ENCODE measurements at regions not wholly inside any gene's neighbourhood (a gene's known extent, or its start where the extent isn't known, plus 50 kb on each side); places are given as distances from the start of the nearest gene placed in this dataset.
"Not testable (repeated sequence)": the region's sequence is repeated elsewhere in the genome, so short reads cannot be mapped to it uniquely, and the experiment has no call there.

- no peak for DNase-seq (ENCODE audit: low spot score)
Measured at GRCh38 chr4:32572366-32572765, 1852.2 kb downstream of the PCDH7 start.

GRCh38 chr4:32574803-32575202 is 1854.6 kb downstream of the PCDH7 start:
- DNase-seq (ENCODE audit: low spot score) = no peak

DNA sequence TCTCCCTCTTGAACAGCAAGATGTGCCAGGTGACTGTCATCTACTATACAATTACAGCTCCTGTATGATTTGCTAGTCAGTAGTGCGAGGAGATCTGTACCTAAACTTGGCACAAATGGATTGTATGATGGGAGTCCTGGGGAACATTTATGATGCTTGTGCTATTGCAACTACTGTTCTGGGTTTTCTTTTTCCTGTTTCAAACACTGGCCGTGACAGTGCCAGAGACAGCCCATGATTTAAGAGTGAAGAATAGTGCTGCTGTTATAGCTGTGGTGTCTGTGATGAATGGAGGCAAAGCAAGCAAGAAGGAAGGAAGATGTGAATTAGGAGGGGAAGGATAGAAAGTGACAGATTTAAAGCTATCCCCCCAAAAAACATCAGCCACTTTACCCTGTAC is 1868.9 kb downstream of the PCDH7 start:
- DNase-seq (ENCODE audit: low spot score) = no peak

- DNase-seq (ENCODE audit: low spot score) = no peak
Measured at GRCh38 chr4:32589853-32590252, 1869.7 kb downstream of the PCDH7 start.

GRCh38 chr4:32597354-32597753 is 1877.2 kb downstream of the PCDH7 start:
- no peak for DNase-seq (ENCODE audit: low spot score)

DNA sequence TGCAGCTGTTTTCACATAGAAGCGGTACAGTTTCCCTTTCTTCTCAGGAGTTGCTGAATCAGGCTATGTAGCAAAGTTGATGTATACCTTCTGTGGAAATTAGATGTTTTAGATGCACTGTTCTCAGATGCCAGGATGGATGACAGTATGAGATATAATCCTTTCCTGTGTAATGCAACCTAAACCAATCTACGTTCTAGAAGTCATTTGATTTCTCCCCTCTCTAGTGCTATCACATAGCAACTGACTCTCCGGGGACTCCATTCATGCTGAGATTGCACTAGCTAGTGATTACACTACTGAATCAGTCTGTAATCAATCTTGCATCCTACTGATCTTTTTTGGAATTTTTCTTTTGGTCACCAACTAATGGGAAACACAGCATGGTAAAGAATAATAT is 1881.7 kb downstream of the PCDH7 start:
- DNase-seq (ENCODE audit: low spot score) = no peak

DNA sequence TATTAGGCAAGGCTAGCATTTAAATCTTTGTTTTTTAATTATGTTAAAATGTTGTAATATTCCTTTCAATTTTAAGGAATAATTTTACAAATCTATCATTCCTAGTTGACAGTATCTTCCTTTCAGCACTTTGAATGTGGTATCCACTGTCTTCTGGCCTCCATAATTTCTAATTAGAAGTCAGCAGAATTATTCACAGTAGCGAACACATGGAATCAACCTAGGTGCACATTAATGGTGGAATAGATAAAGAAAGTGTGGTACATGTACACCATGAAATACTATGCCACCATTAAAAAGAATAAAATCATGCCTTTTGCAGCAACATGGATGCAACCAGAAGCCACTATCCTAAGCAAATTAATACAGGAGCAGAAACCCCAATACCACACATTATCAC is 1887.8 kb downstream of the PCDH7 start:
- no peak for DNase-seq (ENCODE audit: low spot score)

DNA sequence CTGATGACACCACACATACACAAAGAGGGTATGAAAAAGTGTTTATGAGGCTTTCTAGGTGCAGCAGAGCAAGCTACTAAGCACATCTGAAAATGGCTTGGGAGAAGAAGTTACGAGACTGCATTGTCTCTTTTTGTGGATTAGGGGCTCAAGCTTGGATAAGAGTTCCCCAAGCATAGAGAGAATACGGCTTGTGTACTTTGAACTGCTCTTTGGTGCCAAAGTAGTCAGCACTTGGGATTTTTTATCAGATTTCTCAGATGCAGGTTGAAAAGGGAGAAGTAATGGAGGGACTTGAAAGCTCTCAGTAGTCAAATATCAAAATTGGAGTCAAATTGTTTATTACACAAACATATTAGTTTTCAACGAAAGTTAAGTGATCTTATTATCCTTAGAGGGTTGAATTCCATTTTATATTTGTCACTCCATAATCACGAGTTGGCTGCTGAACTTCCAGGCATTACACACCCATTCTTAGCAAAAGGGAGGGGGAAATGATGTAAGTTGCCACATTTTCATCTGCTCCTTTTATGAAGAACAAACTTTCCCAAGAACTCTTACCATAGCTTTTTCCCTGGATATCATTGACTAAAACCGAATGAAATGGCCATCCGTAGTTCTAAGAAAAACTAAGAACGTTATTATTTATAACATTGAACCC is 1904.9 kb downstream of the PCDH7 start:
- DNase-seq (ENCODE audit: low spot score) = no peak

DNA sequence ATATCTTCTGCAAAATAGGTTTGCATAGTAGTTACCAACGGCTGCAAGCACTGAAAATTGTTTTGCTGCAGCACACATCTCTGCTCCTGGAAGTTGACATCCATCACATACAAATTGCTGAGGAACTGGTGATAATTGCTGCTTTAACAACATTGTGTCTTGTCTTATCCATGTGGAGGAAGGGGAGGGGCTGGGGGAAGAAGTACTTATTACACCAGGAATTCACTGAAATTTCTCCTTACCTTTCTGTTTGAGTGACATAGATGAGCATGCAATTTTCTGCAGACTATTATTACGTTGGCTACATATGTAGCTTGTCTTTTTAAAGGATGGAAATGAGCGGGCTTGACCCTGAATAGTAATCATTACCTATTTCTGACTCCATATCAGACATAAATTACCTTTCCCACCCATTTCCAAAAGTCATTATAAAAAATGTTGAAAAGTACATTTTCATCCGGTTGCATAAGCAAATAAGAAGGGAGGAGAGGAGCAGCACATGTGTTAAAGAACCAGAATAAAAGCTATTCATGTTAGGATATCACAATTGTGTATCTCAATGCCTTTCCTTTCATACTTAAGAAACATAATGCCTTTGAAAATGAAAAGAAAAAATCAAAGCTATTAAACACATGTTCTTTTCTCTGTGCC is 1905.6 kb downstream of the PCDH7 start:
- no peak for DNase-seq (ENCODE audit: low spot score)

- DNase-seq (ENCODE audit: low spot score) = no peak
Measured at GRCh38 chr4:32631831-32632230, 1911.7 kb downstream of the PCDH7 start.

GRCh38 chr4:32633421-32633820 is 1913.3 kb downstream of the PCDH7 start:
- no peak for DNase-seq (ENCODE audit: low spot score)

DNA sequence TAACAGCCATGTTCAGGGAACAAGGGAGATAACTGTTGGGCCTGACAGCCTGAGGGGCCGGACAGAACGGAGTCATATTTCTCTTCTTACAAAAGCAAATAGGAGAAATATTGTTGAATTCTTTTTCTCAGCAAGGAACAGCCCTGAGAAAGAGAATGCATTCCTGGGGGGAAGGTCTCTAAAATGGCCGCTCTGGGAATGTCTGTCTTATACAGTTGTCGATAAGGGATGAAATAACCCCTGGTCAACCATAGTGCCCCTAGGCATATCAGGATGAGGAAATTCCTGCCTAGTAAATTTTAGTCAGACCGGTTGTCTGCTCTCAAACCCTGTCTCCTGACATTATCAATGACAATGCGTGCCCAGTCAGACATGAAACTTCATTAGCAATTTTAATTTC is 1925.5 kb downstream of the PCDH7 start:
- no peak for DNase-seq (ENCODE audit: low spot score)

DNA sequence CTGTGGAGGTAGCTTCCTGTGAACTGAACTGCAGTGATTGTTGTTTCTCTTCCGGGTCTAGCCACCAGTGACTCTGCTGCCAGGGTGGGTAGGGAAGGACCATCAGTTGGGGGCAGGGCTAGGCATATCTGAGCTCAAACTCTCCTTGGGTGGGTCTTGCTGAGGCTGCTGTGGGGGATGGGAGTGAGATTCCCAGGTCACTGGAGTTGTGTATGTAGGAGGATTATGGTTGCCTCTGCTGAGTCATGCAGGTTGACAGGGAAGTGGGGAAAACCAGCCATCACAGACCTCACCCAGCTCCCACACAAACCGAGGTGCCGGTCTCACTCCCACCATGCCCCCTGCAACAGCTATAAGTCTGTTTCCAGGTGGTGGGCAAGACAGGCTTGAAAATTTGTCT is 1937.8 kb downstream of the PCDH7 start:
- DNase-seq (ENCODE audit: low spot score) = no peak

GRCh38 chr4:32661229-32661628 is 1941.1 kb downstream of the PCDH7 start:
- no peak for DNase-seq (ENCODE audit: low spot score)

- no peak for DNase-seq (ENCODE audit: low spot score)
Measured at GRCh38 chr4:32662803-32663202, 1942.6 kb downstream of the PCDH7 start.

DNA sequence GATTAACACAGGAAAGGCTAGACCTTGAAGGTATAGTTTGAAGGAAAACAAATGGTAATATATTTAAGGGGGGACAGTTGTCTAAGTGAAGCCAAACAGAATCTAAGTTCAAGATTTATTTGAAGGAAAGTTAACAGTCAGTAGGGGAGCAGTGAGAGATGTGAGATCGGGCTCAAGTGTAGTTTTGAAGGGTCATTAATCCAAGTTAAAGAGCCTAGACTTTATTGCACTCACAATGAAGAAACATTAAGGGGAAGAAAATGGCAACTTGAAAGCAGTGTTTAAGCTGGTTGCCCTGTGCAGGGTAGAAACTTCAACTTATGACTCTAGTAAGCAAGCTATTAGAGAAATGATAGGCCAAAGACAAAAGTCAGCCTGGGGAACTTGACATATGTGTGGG is 1952.2 kb downstream of the PCDH7 start:
- DNase-seq (ENCODE audit: low spot score) = no peak

- DNase-seq (ENCODE audit: low spot score) = no peak
Measured at GRCh38 chr4:32680946-32681345, 1960.8 kb downstream of the PCDH7 start.

GRCh38 chr4:32684160-32684559 is 1964.0 kb downstream of the PCDH7 start:
- no peak for DNase-seq (ENCODE audit: low spot score)

- no peak for DNase-seq (ENCODE audit: low spot score)
Measured at GRCh38 chr4:32686123-32686522, 1966.0 kb downstream of the PCDH7 start.

- DNase-seq (ENCODE audit: low spot score) = no peak
Measured at GRCh38 chr4:32689518-32689917, 1969.3 kb downstream of the PCDH7 start.

DNA sequence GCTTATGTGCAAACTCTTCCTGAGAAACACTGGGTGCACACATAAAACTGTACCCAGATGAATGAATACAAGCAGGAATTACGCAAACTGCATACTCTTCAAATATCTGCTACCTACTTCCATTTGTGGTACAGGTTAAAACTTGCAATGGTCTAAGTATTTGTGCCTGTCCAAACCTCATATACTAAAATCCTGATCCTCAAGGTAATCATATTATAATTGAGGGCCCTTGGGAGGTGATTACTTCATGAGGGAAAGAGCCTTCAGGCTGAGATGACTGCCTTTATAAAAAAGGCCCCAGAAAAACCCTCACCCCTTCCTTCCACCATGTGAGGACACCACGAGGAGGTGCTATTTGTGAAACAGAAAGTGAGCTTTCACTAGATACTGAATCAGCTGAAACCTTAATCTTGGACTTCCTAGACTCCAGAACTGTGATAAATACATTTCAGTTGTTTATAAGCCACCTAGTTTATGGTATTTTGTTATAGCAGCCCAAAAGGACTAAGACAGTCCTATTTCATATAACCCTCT is 1977.2 kb downstream of the PCDH7 start:
- DNase-seq (ENCODE audit: low spot score) = no peak

DNA sequence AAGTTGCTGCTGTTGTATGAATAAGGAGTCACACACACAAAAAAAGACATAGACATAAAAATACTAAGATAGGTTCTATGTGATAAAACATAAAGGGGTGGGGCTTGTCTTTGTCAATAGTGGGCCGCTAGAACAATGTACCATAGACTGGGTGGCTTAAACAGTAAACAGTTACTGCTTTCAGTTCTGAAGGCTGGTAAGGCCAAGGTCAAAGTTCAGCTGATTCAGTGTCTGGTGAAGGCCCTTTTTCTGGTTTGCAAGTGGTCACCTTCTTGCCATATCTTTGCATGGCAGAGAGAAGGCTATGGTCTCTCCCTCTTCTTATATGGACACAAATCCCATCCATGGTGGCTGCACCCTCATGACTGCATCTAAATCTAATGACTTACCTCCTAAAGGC is 1980.7 kb downstream of the PCDH7 start:
- no peak for DNase-seq (ENCODE audit: low spot score)

DNA sequence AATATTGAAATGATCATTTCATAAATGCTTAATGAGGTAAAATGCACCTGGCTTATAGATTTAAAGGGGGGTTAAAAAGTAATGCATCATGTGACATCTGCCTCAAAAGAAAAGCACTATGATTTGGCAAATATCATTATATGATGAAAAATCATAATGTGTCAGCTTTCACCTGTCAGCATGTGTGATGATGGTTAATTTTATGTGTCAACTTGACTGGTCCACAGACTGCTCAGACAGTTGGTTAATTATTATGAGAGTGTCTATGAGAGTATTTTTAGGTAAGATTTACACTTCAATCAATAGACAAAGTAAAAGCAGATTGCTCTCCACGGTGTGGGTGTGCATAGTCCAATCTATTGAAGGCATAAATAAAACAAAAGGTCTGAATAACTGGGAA is 1986.7 kb downstream of the PCDH7 start:
- DNase-seq (ENCODE audit: low spot score) = no peak

GRCh38 chr4:32716090-32716620 is 1996.0 kb downstream of the PCDH7 start:
- not testable (repeated sequence) for DNase-seq (ENCODE audit: low spot score)
